Vagina (tissue), 2 donors: ENCODE measurements at regions not wholly inside any gene's neighbourhood (a gene's known extent, or its start where the extent isn't known, plus 50 kb on each side); places are given as distances from the start of the nearest gene placed in this dataset.

Source experiments
- CTCF ChIP-seq, 3 experiments: fragments of 450-650 bp in 2 of 3; fragments of 200-600 bp in 1 of 3; sonication (generic) in 1 of 3; IDR thresholded peaks; one replicate each; pipeline ENCODE4 v1.5.1; 2017 to 2019; ENCODE audit warnings: antibody characterized with exemption in 3 of 3, mild to moderate bottlenecking in 2 of 3, moderate library complexity in 2 of 3
- POLR2A ChIP-seq, 2 donors: fragments of 450-650 bp; IDR thresholded peaks; one replicate each; pipeline ENCODE4 v1.6.1; 2017; ENCODE audit warnings: antibody characterized with exemption in 2 of 2, mild to moderate bottlenecking in 2 of 2, moderate library complexity in 2 of 2

- TF ChIP-seq CTCF (IDR thresholded peaks at IDR 0.05) = no peak
- no peak for TF ChIP-seq POLR2A (IDR thresholded peaks at IDR 0.05)
Observed at GRCh38 chr5:116387738-116388137, 186.9 kb downstream of the SEMA6A start.
